Pons (tissue), 1 donor: ENCODE measurements at regions not wholly inside any gene's neighbourhood (a gene's known extent, or its start where the extent isn't known, plus 50 kb on each side); places are given as distances from the start of the nearest gene placed in this dataset.

Experiments used
- DNase-seq: peaks from one replicate; pipeline ENCODE4 v3.0.0-alpha.2; 2016; ENCODE audit warnings: low spot score

DNA sequence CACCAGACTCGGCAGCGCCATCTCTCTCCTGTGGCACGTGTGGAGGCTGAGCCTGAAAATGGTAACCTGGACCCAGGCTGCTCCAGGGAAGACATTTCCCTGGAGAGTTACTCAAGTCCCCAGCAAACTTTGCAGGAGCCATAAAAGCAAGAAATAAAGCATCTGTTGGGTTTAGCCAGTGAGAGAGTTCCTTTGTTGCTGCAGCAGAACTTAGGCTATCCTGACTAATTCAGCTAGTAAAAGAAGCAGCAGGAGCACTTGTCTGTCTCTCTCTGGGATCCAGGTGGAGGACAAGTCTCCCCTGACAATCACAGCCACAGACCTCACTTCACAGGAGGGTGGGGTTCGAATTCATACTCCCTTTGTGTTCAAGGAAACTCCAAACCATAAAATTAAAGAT lies 79.2 kb upstream of the DIO3 start:
- DNase-seq = no peak

DNA sequence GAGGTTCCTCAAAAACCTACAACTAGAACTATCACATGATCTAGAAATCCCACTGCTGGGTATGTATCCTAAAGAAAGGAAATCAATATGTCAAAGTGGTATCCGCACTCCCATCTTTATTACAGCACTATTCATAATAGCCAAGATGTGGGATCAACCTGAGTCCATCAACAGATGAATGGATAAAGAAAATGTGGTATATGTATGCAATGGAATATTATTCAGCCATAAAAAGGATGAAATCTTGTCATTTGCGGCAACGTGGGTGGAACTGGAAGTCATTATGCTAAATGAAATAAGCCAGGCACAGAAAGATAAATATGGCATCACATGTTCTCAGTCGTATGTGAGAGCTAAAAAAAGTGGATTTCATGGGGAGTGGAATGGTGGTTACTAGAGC lies 77.5 kb upstream of the DIO3 start:
- DNase-seq = no peak

DNA sequence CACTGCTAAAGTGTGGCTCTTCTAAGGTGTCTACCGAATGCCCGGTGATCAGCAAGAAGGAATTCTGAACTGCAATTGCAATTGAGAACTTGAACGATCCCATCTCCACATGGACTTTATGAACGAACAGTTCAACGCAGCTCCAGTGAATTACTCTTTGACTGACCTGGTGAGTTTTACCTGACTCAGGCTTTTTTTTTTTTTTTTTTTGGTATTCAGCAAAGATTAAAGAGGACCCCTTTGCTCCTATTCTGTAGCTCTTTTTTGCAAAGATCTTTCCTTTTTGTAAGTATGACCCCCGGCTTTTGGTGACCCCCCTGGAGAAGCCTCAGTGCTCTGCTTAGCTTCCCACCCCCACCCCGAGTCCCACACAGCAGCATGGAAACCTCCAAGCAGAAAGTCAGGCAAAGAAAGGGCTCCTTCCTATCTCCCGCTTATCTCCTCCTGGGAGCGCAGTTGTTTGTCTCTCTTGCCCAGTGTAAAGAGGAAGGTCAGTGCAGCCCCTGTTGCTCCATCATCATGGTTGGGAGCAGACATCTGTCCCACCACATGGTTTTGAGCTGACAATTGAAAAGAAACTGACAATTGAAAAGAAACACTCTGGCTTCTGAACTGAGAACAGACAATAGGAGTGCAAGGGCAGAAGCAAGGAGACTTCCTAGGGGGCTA lies 72.1 kb upstream of the DIO3 start:
- no peak for DNase-seq

DNA sequence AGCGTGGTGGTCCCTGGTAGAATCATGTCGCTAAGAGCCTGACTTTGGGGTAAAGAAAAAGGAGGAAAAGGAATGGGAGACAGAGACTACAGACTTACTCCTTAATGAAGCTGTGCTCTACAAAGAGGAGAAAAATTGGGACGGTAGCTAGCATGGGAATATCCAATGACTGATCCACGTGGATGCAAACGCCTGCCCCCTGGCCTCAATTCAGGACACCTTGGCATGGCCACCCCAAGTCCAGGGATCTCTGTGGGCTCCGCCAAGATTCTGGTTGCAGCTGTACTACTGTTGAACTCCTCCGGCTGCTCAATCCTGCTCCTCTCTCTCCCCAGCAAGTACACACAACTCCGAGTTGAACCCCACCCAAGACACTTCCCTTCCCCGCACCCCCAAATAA lies 70.5 kb upstream of the DIO3 start:
- no peak for DNase-seq

DNA sequence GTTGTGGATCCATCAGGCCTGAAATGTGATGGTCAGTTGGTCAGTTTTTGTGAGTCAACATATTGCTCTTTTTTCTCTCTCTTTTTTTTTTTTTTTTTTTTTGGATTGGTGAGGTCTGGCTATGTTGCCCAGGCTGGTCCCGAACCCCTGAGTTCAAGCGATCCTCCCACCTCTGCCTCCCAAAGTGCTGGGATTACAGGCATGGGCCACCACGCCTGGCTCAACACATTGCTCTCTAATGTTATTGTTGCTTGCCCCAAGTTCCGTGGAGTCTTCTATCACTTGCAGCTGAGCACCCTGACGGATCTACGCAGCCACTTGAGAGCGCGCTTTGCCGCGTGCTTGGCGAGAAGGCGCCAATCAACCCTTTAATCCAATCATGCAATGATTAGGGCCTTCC lies 69.5 kb upstream of the DIO3 start:
- DNase-seq = no peak

DNA sequence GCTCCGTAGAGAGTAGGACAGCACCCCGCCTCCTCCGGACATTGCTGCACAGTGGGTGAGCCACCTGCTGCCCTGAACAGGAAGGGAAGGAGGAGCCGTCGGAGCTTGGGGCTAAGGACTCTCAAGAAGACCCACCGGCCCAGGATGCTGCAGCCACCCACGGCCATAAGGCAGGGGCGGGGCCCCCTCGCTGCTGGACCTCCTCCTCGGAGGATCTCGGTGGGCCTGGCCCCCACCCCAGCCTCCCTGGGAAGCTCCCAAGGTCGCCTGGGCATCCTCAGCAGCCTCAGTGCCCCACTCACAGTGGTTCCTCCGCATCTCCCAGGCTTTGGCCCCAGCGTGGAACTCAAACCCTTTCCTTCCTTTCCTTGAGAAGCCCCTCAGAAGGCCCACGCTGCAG lies 68.6 kb upstream of the DIO3 start:
- DNase-seq = no peak

DNA sequence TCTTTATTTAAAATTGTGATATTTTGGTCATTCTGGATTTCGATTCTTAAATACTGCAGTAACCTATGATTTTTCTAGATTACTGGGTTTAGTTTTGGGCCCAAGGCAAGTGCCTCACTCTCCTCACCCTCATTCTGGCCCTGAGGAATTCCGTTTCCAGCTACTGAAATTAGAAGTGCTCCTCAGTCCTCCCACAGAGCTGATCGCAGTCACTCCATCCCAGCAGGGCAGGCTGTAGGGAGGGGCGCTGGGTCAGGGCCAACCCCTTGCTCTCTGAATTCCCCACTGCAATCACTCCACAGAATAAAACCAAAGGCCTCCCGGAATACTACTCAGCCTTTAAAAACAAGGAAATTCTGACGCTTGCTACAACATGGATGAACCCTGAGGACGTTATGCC lies 66.5 kb upstream of the DIO3 start:
- no peak for DNase-seq

DNA sequence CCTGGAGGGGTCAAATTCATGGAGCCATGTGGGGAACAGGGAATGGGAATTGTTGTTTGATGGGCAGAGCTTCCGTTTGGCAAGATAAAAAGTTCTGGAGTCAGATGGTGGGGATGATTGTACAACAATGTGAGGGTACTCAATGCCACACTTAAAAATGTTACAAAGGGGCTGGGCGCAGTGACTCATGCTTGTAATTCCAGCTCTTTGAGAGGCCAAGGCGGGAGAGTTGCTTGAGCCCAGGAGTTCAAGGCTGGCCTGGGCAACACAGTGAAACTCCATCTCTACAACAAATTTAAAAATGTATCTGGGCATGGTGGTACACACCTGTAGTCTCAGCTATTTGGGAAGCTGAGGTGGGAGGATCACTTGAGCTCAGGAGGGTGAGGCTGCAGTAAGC lies 66.0 kb upstream of the DIO3 start:
- DNase-seq = no peak

DNA sequence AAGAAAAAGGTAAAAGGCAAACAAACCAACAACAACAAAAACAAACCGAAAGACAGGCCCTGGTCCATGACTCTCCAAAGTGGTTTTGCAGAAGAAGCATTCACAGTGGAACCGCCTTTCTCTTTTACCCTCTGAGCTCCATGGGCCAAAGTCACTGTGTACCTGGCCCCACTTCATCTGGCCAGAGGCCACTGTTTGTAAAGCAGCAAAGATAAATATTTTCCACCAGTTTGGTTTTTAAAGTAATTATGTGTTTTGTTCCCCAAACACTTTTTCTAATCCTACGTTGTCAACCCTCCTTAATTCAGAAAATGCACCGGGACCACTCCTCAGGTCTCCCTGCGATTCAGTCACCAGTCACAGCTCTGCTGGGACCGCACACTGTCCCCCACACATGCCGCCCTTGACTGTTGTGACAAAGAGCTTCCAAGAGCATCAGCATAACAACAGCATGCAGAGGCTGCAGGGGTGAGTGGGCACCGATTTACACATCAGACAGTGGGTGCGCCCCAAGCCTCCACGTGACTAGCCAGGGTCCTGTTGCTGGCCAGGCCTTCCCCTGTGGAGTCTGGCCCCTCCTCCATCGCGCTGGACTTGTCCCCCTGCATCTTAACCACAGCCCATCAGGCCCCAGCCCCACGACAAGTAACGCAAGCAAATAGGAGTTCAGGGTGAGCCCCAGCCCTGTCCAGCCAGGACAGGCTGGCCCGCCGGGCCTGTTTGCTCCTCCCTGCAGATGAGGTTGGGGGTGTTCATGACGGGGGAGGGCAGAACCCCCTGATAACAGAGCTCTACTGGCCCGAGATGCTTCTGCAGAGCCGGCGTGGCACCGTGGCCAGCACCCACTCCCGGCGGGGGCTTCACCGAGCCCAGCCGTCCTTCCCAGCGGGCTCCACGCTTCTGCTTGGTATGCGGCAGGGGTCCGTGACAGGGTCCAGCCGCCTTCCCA lies 65.2 kb upstream of the DIO3 start:
- no peak for DNase-seq

DNA sequence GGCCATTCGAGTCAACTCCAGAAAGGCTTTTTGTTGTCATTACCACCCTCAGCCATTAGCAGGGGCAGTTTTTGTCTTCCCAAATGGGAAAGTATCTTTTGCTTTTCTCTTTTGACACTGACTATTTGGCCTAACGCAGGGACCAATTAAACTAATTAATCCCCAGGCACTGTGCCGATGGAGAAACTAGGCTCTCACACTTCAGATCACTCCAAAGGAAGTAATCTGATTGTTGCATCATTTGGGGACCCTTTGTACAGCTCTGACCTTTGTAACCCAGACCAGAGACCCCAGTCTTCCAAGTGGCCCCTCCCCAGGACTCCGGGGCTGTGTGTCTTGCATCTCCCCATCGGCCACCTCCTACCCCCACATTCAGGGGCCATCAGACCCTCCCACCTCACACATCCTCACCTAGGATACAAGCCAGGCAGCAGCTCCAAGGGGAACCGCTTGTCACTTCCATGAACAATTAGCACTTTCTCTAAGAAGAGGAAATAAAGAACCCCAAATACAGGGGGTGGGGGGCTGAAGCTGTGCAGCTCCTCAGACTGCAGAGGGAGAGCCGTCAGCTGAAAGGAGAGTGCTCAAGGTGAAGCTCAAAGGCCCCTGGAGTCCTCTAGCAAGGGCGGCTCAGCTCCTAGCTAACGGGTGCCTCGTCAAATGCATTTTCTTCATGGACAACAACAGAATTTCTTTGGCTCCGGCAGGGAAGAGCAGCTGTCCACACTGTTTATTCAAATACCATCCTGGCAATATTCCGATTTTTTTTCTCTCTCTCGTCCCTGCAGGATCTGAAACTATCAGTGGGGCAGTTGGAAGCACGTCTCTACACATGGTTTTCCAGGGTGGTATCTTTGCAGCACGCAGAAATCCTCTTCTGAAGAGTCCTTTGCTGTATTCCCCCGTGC lies 64.3 kb upstream of the DIO3 start:
- no peak for DNase-seq

DNA sequence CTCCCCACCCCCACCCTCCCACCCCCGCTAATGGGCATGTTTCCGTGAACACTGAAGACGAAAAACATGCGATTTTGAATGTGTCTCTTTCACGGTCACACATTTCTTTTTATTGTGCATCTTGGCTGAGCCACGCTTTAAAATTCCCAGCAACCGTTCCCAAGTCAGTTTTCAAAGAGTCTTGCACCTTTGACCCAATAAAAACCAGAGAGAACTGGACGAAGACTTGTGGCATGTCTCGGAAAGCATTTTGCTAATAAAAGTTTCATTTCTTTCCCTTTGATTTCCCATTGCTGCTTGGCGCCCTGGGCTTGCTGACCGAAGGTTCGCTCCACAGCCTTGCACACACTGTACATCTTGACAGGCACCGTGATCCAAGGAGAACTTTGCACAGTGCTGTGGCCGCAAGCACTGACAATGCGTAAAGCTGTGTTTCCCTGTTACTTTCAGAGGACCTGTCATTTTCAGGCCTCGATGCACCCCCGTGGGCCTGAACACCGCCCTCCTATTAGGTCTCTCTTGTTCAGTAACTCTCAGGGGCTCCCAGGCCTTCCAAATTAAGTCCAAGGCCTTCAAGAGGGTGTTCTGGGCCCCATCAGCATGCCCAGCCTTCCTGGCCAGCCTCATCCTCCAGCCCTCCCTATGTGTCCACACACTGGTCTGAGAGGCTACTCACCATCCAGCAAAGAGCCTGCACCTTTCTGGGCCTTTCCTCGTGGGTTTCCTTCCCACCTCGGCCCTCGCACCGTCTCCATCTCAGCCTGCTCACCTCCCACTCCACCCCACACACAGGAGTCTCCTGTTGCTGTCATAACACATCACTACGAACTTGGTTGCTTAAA lies 63.4 kb upstream of the DIO3 start:
- DNase-seq = no peak

DNA sequence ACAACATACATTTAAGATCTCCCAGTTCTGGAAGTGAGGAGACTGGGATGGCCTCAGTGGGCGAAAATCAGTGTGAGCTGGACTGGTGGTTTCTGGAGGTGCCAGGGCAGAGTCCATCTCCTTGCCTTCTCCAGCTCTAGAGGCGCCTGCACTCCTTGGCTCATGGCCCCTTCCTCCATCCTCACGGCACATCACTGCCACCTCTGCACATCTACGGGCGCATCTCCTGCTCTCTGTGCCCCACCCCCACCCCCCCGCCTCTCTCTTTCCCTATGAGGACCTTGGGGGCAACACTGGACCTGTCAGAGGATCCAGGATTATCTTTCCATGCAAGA lies 62.8 kb upstream of the DIO3 start:
- DNase-seq = no peak

DNA sequence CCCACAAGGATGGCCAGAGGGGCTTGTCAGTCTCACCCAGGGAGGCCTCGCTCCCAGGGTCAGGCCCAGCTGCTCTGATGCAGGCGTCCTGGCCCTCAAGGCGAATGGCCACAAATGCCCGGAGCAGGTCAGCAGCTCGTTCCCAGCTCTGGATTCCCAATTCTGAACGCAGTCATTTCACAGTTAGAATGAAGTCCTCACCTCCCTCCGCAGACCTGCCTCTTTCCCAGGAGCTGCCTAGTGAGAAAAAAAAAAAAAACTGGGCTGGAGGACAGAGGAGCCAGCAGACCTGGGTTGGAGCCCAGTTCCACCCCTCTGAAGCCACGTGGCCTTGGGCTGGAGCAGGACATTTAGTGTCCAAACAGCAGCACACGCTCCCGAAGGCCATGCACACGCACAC lies 62.2 kb upstream of the DIO3 start:
- no peak for DNase-seq

DNA sequence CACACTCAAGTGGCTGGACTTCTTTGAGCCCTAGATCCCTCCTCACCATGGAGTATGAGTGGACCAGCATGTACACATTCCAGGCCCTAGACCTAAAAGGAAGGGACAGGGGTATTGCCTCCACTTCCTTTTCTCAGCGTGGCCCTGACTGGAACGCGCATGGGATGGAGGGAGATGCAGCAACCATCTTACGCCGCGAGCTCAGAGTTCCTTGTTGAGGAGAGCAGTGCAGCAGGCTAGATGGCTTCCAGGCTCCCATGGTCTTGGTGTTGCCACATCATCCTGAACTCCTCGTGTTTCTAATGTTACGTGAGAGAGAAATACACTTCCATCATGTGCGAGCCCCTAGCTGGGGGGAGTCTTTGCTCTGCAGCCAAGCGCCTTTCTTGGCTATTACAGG lies 61.8 kb upstream of the DIO3 start:
- DNase-seq = no peak

DNA sequence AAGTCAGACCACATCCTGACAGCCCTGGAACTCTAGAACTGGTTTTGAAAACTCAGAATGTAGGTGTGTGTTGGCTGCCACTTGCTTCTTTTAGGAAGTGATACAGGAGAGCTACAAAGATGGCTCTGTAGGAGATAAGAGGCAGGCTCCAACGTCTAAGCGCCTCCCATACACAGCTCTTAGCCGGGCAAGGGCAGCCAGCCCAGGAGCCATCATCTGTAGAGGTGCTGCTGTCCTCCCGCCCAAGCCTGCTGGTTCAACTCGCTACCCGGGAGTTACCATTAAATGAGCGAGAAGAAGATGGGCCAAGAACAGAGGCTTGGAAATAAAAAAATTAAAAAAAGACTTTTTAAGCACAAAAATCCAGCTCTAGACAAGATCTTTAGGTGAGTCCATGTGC lies 61.2 kb upstream of the DIO3 start:
- DNase-seq = no peak

DNA sequence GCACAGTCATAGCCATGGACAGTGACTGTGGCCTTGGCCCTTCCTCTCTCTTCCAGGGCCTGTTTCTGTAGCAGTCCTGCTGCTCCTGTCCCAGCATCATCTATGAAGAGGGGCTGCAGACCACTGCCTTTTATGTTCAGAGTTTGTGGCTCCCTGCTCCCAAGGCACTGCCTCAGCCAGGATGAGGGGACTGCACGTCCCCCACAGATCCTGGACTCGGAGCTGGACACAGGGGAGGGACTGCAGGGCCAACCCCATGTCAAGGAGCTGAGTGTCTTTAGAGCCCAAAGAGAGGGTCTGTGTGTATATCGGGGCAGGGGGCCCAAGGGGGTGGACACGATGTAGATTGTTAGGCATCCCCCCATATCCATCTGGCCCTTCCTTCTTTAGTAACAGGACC lies 60.6 kb upstream of the DIO3 start:
- DNase-seq = no peak

DNA sequence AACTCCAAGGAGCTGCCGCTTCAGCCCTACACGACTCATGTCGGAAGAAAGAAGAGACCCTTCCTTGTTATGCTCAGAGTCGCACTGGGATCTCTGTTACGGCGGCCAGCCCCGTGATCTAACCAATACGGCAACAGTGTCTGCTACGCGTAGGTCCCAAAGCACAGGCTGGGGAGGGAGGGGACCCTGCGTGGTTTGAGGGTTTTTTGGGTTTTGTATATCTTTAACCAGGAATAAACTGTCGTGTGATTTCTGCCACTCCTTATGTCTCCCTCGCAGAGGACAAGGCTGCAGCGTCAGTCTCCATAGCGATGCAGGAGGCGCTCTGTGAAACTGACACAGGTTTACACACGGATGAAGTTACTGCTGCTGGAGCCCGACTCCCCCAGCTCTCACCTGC lies 60.0 kb upstream of the DIO3 start:
- no peak for DNase-seq

DNA sequence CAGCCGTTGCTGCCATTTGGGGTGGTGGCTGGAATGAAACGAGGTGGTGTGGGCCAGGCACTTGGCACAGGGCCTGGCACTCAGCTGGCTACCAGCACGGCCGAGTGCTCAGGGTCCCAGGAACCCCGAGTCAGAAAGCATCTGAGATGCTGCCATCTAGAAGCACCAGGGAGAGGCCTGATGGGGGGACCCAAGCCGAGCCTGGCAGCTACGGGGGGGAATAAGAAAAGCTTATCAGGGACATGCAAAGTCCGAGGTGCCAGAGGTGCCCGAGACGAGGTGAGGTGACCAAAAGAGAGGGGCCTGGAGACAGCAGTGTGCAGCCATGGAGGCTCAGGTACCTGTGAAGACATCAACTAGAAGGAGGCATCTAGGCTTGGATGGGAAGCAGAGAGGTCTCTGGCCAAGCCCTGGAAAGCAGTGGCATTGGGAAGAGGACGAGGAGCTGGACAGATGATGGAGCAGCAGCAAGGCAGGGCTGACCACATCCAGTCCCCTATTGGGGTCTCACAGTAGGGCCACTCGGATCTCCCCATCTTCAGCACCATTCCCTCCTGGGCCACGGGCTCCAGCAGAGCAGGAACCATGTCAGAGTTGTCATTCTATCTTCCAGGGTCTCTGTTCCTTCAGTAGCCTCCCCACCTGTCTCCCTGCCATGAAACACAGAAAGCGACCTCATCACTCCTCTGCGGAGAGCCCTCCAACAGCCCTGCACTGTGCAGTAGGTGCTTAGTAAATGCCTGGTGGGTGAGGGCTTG lies 59.3 kb upstream of the DIO3 start:
- no peak for DNase-seq

DNA sequence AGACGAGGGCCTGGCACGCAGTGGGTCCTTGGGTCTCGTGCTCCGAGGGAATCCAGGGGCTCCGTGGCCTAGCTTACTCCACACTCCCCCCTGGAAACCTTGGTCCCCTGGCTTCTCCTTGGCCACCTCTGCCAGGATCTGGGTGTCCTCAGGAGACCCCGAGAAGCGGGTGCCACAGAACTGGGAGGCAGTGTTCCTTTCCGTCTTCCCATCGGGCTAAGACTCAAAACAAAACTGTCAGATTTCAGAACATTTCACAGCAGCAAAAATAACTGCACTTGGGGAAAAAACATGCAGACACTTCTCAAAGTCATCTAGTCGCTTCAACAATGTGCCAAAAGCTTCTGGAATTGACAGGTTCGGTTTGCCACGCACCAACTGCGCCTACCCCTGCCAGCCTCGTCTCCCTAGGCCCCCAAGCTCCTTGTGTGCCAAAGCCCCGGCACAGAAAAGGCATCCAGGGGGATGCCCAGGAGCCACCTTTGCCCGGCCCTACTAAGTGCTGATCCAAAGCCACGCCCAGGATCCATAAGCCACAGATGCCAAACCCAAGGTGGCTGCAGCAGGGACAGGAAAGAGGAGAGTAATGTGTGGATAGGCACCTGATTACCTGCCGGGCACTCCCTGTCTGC lies 58.4 kb upstream of the DIO3 start:
- no peak for DNase-seq

DNA sequence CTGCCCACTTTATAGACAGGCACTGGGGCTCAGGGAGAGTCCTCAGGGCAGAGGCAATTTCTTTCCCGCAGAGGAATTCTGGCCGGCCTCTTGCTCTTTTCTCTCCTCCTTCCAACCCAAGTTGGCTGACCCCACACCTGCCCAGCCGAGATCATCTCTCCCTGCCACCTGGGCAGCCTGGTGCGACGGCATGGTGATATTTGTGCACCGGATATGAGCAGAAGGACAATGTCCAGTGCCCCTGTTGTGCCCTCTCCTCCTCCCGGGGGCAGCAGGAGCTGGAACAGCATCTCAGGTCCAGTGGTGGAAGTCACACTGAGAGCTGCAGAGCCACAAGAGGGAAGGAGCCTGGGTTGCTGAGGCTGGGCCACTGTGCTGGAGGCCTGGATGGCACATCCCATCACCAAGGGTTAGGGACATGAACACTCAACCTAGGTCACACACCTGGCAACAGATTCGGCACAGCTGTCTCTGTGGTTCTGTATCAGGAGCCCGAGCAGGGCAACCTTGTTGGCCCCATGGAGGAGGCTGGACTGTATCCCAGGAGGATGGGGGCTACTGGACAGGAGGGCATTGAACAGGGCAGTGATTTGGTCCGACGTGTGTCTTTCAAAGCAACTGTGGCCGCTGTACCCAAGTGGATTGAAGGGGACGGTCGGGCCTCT lies 57.7 kb upstream of the DIO3 start:
- DNase-seq = no peak
